Stimulated activated naive B cell treated with anti-CD40 and anti-IgM and Interleukin-4, amounts not matched to agents 10 μg/mL and 1 μg/mL and 100 μg/mL, for 72 hours (primary cell): ENCODE measurements at regions not wholly inside any gene's neighbourhood (a gene's known extent, or its start where the extent isn't known, plus 50 kb on each side); places are given as distances from the start of the nearest gene placed in this dataset.
"Not testable (repeated sequence)": the region's sequence is repeated elsewhere in the genome, so short reads cannot be mapped to it uniquely, and the experiment has no call there.

Source experiments
- ATAC-seq, 2 donors: fragments of 150-1000 bp; cut with Tn5 transposase; replicated peaks; 2 replicates each; pipeline ENCODE4 v1.10.0; 2021; ENCODE audit warnings: moderate library complexity in 1 of 2
- DNase-seq: peaks from one replicate; pipeline ENCODE4 v3.0.0; 2021
- H3K27ac Mint-ChIP-seq: one replicate; pipeline ENCODE4 v1.8.0; 2022; ENCODE audit warnings: mild to moderate bottlenecking, mixed read lengths
- H3K27me3 Mint-ChIP-seq, 2 donors: one replicate each; pipeline ENCODE4 v1.8.0; 2022; ENCODE audit warnings: mixed read lengths in 2 of 2
- H3K36me3 Mint-ChIP-seq, 2 donors: one replicate each; pipeline ENCODE4 v1.8.0; 2022; ENCODE audit warnings: mixed read lengths in 2 of 2, mild to moderate bottlenecking in 1 of 2
- H3K4me1 Mint-ChIP-seq, 2 donors: one replicate each; pipeline ENCODE4 v1.8.0; 2022; ENCODE audit warnings: mixed read lengths in 2 of 2, mild to moderate bottlenecking in 1 of 2
- H3K4me3 Mint-ChIP-seq, 2 donors: one replicate each; pipeline ENCODE4 v1.8.0; 2022; ENCODE audit warnings: mild to moderate bottlenecking in 2 of 2, mixed read lengths in 2 of 2, moderate library complexity in 1 of 2
- H3K9me3 Mint-ChIP-seq, 2 donors: one replicate each; pipeline ENCODE4 v1.8.0; 2022; ENCODE audit warnings: mixed read lengths in 2 of 2, mild to moderate bottlenecking in 1 of 2

DNA sequence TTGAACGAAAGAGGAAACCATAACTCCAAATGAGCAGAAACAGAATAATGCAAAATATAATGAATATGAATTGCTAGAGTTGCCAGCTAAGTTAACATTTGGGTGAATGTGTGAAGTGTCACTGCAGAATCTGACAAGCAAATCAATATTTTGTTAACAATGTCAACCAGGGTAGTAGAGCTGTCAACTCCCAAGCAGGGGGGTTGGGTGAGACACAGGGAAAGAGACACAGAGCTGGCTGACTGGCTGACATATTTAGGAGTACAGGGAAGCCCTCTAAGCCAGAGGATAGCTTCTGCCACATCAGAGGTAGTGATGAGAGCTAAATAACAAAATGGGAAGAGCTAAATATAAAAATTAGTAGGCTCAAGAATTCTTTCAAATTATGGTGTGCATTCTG lies 393.1 kb upstream of the KCND2 start:
- Mint-ChIP-seq H3K4me1 (no peaks in the 10 kb centered on the region), H3K27ac (no peak overlapping the region), H3K4me3 (no peak overlapping the region), H3K36me3 (no peaks in the 10 kb centered on the region), H3K9me3 (peaks cover 0 to 8% of the 10 kb centered on the region in 2 donors), H3K27me3 (no peaks in the 10 kb centered on the region)
- DNase-seq: no peak
- no peak for ATAC-seq

DNA sequence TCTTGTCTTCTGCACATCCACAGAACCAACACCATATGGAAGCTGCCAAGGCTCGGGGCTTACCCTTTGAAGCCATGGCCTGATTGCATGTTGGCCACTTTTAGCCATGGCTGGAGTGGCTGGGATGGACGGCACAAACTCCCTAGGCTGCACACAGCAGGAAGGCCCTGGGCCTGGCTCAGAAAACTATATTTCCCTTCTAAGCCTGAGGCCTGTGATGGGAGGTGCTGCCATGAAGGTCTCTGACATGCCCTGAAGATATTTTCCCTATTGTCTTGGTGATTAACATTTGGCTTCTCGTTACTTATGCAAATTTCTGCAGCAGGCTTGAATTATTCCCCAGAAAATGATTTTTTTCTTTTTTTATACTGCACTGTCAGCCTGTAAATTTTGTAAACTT lies 387.0 kb upstream of the KCND2 start:
- no peak for ATAC-seq
- Mint-ChIP-seq H3K36me3 (no peaks in the 10 kb centered on the region), H3K27ac (no peak overlapping the region), H3K9me3 (peaks cover 0 to 7% of the 10 kb centered on the region in 2 donors), H3K4me1 (no peaks in the 10 kb centered on the region), H3K27me3 (no peaks in the 10 kb centered on the region), H3K4me3 (no peak overlapping the region)
- DNase-seq: no peak

DNA sequence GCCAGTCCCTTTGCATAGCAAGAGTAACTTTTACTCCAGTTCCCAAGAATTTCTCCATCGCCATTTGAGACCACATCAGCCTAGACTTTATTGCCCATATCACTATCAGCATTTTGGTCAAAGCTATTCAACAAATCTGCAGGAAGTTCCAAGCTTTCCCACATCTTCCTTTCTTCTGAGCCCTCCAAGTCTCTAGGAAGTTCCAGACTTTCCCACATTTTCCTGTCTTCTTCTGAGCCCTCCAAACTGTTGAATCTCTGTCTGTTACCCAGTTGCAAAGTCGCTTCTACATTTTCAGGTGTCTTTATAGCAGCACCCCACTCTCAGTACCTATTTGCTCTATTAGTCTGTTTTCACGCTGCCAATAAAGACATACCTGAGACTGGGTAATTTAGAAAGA lies 386.4 kb upstream of the KCND2 start:
- not testable (repeated sequence) for H3K36me3 Mint-ChIP-seq, H3K9me3 Mint-ChIP-seq, ATAC-seq, H3K27ac Mint-ChIP-seq, DNase-seq, H3K4me3 Mint-ChIP-seq, H3K4me1 Mint-ChIP-seq, H3K27me3 Mint-ChIP-seq

DNA sequence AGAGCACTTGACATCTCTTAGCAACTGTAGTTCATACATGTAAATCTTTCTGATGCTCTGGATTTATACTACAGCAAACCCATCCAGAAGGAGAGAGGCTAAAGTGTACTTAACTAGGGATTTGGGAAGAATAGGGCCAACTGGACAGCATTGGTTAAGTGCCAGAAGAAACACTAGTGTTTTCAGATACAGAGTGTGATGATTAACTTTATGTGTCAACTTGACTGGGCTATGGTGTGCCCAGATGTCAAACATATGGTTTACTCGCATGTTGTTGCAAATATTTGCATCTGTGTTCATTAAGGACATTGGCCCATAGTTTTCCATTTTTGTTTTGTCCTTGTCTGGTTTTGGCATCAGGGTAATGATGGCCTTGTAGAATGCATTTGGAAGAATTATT lies 384.7 kb upstream of the KCND2 start:
- no peak overlapping the region for H3K27ac Mint-ChIP-seq
- DNase-seq: no peak
- H3K4me3 Mint-ChIP-seq: no peak overlapping the region
- no peaks in the 10 kb centered on the region for H3K4me1 Mint-ChIP-seq
- H3K9me3 Mint-ChIP-seq: peaks cover 3 to 7% of the 10 kb centered on the region in 2 donors
- H3K27me3 Mint-ChIP-seq: no peaks in the 10 kb centered on the region
- ATAC-seq: no peak
- H3K36me3 Mint-ChIP-seq: no peaks in the 10 kb centered on the region

DNA sequence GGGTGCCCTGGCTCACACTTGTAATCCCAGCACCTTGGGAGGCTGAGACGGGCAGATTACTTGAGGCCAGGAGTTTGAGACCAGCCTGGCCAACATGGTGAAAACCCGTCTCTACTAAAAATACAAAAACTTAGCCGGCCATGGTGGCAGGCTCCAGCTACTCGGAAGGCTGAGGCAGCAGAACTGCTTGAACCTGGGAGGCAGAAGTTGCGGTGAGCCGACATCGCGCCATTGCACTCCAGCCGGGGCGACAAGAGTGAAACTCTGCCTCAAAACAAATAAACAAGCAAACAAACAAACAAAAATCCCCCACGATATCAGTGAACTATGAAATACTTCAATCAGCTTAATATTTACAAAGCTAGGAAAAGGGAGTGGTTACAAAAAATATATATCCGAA lies 382.3 kb upstream of the KCND2 start:
- H3K27me3 Mint-ChIP-seq: no peaks in the 10 kb centered on the region
- ATAC-seq (no peak), DNase-seq (no peak)
- H3K36me3 Mint-ChIP-seq: no peaks in the 10 kb centered on the region
- no peak overlapping the region for H3K27ac Mint-ChIP-seq
- H3K4me3 Mint-ChIP-seq: no peak overlapping the region
- H3K9me3 Mint-ChIP-seq: peaks cover 0 to 7% of the 10 kb centered on the region in 2 donors
- no peaks in the 10 kb centered on the region for H3K4me1 Mint-ChIP-seq

DNA sequence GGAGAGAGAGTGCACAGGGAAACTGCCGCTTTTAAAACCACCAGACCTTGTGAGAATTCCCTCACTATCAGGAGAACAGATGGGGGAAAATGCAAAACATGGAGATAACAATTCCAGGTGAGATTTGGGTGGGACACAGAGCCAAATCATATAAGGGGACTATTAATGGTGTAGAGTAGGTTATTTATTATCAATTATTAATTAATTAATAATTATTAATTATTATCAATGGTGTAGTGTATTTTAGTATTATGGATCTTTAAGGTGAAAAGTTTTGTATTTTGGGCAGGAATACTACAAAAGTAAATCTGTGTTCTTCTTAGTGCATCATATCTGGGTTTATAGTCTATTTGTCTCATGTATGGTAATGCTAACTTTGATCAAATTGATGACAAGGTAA lies 377.7 kb upstream of the KCND2 start:
- no peaks in the 10 kb centered on the region for H3K4me1 Mint-ChIP-seq
- no peak for DNase-seq
- no peaks in the 10 kb centered on the region for H3K27me3 Mint-ChIP-seq
- H3K36me3 Mint-ChIP-seq: no peaks in the 10 kb centered on the region
- no peak overlapping the region for H3K27ac Mint-ChIP-seq
- H3K4me3 Mint-ChIP-seq: no peak overlapping the region
- ATAC-seq: no peak
- H3K9me3 Mint-ChIP-seq: peaks cover 3 to 10% of the 10 kb centered on the region in 2 donors

DNA sequence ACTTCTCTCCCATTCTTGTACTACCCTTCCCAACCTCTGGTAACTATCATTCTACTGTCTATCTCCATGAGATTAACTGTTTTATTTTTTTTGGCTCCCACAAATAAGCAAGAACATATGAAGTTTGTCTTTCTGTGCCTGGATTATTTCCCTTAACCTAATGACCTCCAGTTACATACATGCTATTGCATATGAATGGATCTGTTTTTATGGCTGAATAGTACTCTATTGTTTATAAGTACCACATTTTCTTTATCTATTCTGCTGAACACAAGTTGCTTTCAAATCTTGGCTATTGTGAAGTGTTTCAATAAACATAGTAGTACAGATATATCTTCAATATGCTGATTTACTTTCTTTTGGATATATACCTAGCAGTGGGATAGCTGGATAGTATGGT lies 376.6 kb upstream of the KCND2 start:
- no peaks in the 10 kb centered on the region for H3K36me3 Mint-ChIP-seq

DNA sequence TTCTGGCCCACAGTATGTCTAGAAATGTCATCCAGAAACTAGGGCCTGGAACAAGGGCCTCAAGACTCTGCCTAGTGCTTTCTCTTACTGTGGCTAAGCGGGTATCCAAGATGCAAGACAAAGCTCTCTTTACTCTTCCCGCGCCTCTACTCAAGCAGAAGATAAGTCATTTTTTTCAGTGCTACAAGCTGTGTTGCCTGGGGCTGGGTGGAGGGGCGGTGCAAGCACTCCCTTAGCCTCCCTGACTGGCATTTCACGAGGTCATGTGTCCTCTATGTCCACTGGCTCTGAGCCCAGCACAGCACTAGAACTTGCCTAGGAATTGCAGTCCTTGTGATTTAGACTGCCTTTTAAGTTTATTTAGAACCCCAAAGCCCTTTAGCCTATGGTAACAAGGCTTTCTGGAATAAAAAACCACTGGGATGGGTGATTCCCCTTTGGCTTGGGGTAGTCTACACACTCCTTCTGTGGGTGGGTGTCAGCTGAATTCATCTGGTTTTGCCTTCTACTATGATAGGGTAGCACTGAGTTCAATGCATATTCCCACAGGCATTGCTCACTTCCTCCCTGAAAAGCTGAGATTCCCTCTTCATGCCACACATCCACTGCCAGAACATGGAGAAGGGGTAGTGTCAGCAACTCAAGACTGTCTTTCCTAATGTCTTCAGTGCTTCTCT lies 371.8 kb upstream of the KCND2 start:
- Mint-ChIP-seq H3K27ac (no peak overlapping the region), H3K4me3 (no peak overlapping the region), H3K27me3 (no peaks in the 10 kb centered on the region), H3K4me1 (no peaks in the 10 kb centered on the region), H3K9me3 (peaks cover 3% of the 10 kb centered on the region in 2 donors), H3K36me3 (no peaks in the 10 kb centered on the region)
- ATAC-seq (no peak), DNase-seq (no peak)

More for the DNA sequence above, 376.6 kb upstream of the KCND2 start:
- ATAC-seq: no peak
- no peak overlapping the region for H3K4me3 Mint-ChIP-seq
- H3K27ac Mint-ChIP-seq: no peak overlapping the region
- H3K27me3 Mint-ChIP-seq: no peaks in the 10 kb centered on the region
- peaks cover 3 to 10% of the 10 kb centered on the region in 2 donors for H3K9me3 Mint-ChIP-seq
- no peaks in the 10 kb centered on the region for H3K4me1 Mint-ChIP-seq
- no peak for DNase-seq

DNA sequence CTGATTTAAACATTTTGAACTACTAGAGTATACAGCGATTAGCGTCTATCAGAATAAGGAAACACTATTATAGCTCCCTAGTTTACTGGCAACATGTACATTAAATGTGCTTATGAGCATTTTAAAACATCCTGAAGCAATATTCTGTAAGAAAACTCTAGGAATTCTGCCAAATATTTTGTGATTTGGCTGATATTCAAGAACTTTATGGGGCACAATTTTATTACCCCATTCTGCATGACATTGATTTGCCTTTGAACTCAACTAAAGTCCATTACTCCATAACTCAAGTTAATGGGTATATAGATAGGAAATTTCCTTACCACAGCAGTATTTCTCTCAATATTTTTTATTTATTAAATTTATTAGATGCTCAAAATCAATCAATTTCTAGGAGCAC lies 369.9 kb upstream of the KCND2 start:
- Mint-ChIP-seq H3K4me1 (no peaks in the 10 kb centered on the region), H3K27ac (no peak overlapping the region), H3K4me3 (no peak overlapping the region), H3K9me3 (peaks cover 0 to under 1% of the 10 kb centered on the region in 2 donors), H3K36me3 (no peaks in the 10 kb centered on the region), H3K27me3 (no peaks in the 10 kb centered on the region)
- ATAC-seq (no peak), DNase-seq (no peak)

DNA sequence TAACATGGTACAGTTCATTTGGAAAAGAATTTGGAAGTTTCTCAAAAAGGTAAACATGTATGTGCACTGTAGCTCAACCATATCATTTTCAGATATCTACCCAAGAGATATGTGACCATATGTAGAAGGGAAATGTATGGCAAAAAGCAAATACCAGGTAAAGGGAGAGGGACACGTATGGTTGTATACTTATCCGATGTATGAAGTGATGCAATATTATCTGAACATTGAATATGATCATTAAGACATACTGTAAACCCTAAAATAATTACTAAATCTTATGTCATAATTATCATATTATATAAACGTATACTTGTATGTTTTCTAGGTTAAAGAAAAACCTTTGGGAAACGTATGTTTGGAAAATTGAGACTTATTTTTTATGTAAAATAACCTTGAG lies 367.5 kb upstream of the KCND2 start:
- Mint-ChIP-seq H3K36me3 (no peaks in the 10 kb centered on the region), H3K9me3 (peaks cover 0 to 3% of the 10 kb centered on the region in 2 donors), H3K4me3 (no peak overlapping the region), H3K27ac (no peak overlapping the region), H3K4me1 (no peaks in the 10 kb centered on the region), H3K27me3 (no peaks in the 10 kb centered on the region)
- no peak for ATAC-seq
- DNase-seq: no peak

DNA sequence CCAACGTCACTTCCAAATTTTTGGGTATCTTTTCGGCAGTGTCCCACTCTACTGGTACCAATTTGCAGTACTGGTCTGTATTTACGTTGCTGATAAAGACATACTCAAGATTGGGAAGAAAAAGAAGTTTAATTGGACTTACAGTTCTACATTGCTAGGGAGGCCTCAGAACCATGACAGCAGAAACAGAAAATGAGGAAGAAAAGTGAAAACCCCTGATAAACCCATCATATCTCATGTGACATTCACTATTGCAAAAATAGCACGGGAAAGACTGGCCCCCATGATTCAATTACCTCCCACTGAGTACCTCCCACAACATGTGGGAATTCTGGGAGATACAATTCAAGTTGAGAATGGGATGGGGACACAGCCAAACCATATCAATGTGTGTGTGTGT lies 364.0 kb upstream of the KCND2 start:
- no peak for DNase-seq
- Mint-ChIP-seq H3K27me3 (no peaks in the 10 kb centered on the region), H3K4me1 (no peaks in the 10 kb centered on the region), H3K27ac (no peak overlapping the region), H3K4me3 (no peak overlapping the region), H3K36me3 (no peaks in the 10 kb centered on the region), H3K9me3 (peaks cover 0 to 3% of the 10 kb centered on the region in 2 donors)
- ATAC-seq: no peak

DNA sequence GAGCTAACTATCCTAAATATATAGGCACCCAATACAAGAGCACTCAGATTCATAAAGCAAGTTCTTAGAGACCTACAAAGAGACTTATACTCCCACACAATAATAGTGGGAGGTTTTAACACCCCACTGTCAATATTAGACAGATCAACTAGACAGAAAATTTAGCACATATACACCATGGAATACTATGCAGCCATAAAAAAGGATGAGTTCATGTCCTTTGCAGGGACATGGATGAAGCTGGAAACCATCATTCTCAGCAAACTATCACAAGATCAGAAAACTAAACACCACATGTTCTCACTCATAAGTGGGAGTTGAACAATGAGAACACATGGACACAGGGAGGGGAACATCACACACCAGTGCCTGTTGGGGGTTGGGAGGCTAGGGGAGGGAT lies 358.9 kb upstream of the KCND2 start:
- ATAC-seq, H3K36me3 Mint-ChIP-seq, H3K27me3 Mint-ChIP-seq, H3K27ac Mint-ChIP-seq, DNase-seq, H3K9me3 Mint-ChIP-seq, H3K4me1 Mint-ChIP-seq, H3K4me3 Mint-ChIP-seq: not testable (repeated sequence)

DNA sequence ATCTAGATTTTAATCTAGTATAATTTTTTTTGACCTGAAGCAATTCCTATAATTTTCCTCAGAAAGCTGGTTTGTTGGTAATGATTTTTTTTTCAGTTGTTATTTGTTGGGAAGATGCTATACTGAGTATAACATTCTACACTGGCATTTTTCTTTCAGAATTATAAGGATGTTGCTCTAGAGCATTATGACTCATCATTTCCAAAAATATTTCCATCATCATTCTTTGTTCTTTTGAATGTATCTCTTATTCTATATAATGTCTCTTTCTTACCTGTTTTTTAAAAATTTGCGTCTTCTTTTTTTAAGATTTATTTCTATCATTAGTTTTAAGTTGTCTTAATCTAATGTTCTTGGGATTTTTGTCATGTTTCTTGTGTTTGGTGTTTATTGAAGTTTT lies 356.5 kb upstream of the KCND2 start:
- no peak for DNase-seq
- no peaks in the 10 kb centered on the region for H3K36me3 Mint-ChIP-seq
- H3K27me3 Mint-ChIP-seq: no peaks in the 10 kb centered on the region
- no peak overlapping the region for H3K27ac Mint-ChIP-seq
- no peaks in the 10 kb centered on the region for H3K4me1 Mint-ChIP-seq
- no peak overlapping the region for H3K4me3 Mint-ChIP-seq
- peaks cover 0 to 6% of the 10 kb centered on the region in 2 donors for H3K9me3 Mint-ChIP-seq
- no peak for ATAC-seq

DNA sequence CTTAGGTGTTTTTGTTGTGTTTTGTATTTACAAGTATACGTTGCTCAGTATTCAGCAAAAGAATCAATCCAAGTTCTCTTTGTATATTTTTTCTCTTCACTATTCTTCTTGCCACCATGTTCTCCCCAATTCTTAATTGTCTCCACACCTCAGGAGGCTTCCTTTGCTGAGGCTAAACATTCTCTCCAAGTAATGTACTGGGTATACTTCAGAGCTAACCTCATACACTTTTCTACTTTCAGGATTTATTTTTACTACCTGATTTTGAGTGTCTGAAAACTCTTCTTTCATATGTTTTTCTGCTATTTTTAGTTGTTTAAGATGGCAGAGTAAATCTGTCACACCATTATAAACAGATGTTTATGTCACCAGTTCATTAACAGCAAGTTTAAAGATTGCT lies 354.8 kb upstream of the KCND2 start:
- Mint-ChIP-seq H3K36me3 (no peaks in the 10 kb centered on the region), H3K27me3 (no peaks in the 10 kb centered on the region)

DNA sequence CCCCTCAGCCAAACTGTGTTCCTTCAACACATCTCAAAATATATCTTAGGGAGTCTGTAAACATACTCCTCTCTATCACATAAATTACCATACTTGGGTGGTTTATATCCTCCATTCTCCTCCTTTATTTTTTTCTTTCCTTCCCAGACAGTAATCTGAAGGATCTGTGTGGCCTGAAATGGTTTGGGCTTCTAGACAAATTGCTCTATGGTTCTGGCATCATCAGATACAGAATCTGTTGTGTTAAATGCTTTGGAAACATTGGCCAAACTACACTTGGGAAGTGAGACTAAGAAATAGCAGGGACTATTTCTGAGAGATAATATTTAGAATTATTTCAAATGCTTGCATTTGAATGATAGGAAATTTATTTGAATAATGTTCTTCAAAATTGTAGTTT lies 353.0 kb upstream of the KCND2 start:
- H3K27me3 Mint-ChIP-seq: no peaks in the 10 kb centered on the region
- H3K4me1 Mint-ChIP-seq: no peaks in the 10 kb centered on the region
- H3K27ac Mint-ChIP-seq: no peak overlapping the region
- no peak overlapping the region for H3K4me3 Mint-ChIP-seq
- DNase-seq: no peak
- no peak for ATAC-seq
- H3K9me3 Mint-ChIP-seq: no peaks in the 10 kb centered on the region
- H3K36me3 Mint-ChIP-seq: no peaks in the 10 kb centered on the region

More for the DNA sequence above, 354.8 kb upstream of the KCND2 start:
- no peaks in the 10 kb centered on the region for H3K4me1 Mint-ChIP-seq
- H3K4me3 Mint-ChIP-seq: no peak overlapping the region
- H3K27ac Mint-ChIP-seq: no peak overlapping the region
- ATAC-seq (no peak), DNase-seq (no peak)
- peaks cover 0 to 6% of the 10 kb centered on the region in 2 donors for H3K9me3 Mint-ChIP-seq
